Glomerular visceral epithelial cell (primary cell): ENCODE measurements at regions not wholly inside any gene's neighbourhood (a gene's known extent, or its start where the extent isn't known, plus 50 kb on each side); places are given as distances from the start of the nearest gene placed in this dataset.
"Not testable (repeated sequence)": the region's sequence is repeated elsewhere in the genome, so short reads cannot be mapped to it uniquely, and the experiment has no call there.

ENCODE experiments used
- DNase-seq: peaks from one replicate; pipeline ENCODE4 v3.0.0-alpha.2; 2016; ENCODE audit errors: extremely low spot score

GRCh38 chr18:67010919-67011318 lies 407.0 kb upstream of the CDH19 start:
- peak; percentile 3 for DNase-seq

DNA sequence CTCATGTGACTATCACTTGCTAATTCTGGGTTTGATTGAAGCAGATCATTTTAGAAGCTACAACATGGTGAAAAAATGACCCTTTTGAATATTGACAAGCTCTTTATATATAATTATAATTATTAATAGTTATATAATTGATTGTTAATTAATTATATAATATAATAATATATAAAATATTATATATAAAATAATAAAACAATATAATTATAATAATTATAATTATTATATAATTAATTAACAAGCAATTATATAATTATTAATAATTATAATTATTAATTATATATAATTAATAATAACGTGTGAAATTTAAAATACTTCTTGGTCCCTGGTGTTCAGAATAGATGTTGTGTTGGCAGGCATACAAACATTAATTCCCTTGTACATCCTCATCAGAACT lies 404.1 kb upstream of the CDH19 start:
- DNase-seq, result no peak

- no peak for DNase-seq
Observed at GRCh38 chr18:67007085-67007484, 403.2 kb upstream of the CDH19 start.

GRCh38 chr18:67001052-67001451 lies 397.2 kb upstream of the CDH19 start:
- DNase-seq, result no peak

DNA sequence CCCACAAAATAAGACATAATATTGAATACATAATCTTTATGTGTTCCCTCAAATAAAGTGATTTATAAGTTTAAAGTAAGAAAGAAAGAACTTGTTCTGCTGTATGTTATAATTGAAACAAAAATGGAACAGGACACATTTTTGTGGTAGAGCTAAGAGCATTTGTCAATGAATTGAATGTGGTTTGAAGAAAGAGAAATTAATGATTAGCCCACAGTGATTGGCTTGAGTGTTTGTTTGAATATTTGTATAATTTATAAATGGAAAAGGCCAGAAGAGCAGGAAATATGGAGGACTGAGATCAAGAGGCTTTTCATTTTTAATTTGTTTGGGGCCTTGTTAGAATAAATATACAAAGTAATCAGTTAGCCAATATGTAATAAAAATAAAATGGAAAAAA lies 395.1 kb upstream of the CDH19 start:
- no peak for DNase-seq

DNA sequence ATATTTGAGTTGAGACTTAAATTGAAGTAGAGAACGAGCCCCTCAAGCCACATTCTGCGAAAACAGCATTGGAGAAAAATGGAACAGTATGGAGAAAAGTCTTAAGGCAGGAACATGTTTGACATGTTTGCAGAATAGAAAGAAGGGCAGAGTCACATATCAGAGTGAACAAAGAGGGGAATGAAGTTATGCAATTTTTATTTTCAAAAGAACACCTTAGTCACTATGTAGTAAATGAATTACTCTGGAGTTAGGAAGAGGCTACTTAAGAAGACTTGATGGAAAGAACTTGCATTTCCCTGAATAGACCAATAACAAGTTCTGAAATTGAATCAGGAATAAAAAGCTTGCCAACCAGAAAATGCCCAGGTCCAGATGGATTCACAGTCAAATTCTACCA lies 391.4 kb upstream of the CDH19 start:
- no peak for DNase-seq

DNA sequence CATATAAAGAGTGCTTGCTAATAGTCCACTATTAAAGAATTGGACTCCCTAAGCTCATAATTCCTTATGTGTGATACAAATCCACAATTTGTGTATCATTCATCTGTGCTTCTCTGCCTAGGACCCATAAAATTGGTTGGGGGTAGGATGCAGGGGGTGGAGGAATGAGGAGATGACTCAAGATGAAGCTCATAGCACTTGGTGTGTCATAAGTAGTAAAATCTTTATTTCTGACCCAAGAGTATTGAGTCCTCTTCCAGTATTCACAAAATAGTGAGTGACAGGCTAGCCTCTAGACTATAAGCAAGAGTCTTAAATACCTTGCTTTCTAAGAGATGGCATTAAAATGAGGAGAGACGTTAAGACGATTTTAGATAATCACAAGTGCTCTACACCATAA lies 390.9 kb upstream of the CDH19 start:
- no peak for DNase-seq

- peak; percentile 62 for DNase-seq
Observed at GRCh38 chr18:66993492-66993891, 389.6 kb upstream of the CDH19 start.

DNA sequence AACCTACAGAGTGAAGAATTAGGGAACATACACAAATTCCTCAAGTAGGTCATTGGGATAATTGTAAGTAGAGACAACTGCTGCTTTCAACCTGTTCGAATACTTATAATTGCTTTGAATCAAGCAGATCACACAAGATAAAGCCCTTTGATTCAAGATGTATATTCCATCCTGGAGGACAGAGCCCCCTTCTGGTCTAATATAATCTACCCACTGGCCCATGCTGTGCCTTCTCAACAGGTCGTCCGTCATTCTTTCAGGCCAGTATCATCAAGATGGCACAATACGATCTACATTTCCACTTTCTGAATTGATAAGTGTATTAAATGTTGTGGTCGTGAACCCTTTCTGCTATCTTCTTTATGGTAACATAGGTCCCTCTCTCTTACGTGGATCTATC lies 387.0 kb upstream of the CDH19 start:
- DNase-seq, result no peak

- DNase-seq, result no peak
Observed at GRCh38 chr18:66979009-66979408, 375.1 kb upstream of the CDH19 start.

GRCh38 chr18:66972681-66973080 lies 368.8 kb upstream of the CDH19 start:
- DNase-seq, result no peak

GRCh38 chr18:66971960-66972359 lies 368.1 kb upstream of the CDH19 start:
- no peak for DNase-seq

GRCh38 chr18:66966171-66966570 lies 362.3 kb upstream of the CDH19 start:
- DNase-seq, result no peak

- no peak for DNase-seq
Observed at GRCh38 chr18:66958309-66958708, 354.4 kb upstream of the CDH19 start.

- DNase-seq, result no peak
Observed at GRCh38 chr18:66951750-66952149, 347.9 kb upstream of the CDH19 start.

DNA sequence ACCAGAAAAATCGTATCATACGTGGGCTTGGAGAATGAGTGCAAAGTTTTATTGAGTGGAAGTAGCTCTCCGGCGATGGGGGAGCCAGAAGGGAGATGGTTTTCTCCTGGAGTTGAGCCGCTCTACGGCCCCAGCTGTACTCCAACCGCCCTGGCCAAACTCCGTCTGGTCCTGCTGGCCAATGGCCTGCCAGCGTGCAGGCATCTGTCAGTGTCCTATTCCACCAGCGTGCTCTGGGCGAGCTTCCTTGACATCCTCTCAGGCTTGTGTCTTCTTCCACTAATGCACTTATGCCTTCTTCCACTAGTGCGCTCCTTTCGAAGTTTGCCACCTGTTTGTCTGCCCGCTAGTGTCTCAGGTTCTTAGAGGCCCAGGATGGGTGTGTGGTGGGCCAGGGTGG lies 345.5 kb upstream of the CDH19 start:
- no peak for DNase-seq

GRCh38 chr18:66937546-66937945 lies 333.7 kb upstream of the CDH19 start:
- no peak for DNase-seq

DNA sequence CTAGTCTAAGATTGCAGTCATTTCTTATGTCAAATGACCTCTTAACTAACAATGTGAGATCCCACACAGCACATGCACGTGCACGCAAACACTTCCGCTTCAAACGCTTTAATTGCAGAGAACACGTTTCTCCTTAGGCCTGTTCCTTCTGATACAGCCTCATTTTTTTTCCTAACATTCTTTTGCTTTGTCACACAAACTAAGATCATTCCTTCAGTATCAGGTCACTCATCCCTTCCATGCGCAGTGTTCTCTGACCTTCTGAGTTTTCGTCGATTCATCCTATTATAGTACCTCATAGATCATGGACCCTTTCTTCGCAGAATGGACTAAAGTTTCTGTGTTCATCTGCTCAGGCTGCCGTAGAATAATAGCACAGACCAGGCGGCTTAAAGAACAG lies 327.1 kb upstream of the CDH19 start:
- no peak for DNase-seq

GRCh38 chr18:66916834-66917233 lies 312.9 kb upstream of the CDH19 start:
- DNase-seq, result no peak

DNA sequence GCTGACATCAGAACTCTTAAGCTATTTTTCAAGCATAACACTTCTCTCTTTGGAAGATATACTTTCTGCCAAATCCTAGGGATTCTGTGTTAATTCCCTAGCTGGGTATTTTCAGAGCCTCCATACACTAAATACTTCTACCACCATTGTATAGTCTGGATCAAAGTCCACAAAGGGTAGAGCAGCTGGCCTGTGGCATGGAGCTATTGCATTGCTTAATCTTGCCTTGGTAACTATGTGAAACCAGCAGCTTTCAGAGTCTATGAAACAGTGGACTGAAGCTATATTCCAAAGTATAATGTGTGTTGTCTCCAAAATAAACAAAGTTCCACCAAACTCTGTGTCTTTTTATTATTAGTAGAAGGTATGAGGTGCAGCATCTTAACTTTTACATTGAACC lies 296.9 kb upstream of the CDH19 start:
- DNase-seq, result no peak

DNA sequence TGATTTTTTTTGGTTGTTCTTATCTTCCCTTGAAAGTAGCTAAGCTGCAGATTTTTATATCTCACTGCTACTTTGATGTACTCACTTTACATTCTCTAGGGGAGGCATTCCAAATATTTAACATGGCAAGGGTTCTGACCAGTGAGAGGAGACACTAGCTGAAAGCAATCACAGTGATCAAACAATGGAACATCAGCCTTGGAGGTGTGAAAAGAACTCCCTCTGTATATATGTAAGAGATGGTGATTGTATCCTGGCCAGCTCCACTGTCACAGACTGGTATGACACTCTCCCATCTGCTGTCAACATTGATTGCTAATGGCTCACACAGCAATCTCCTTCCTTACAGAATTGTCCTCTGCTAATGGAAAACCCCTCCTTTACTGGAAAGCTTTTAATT lies 291.7 kb upstream of the CDH19 start:
- no peak for DNase-seq

GRCh38 chr18:66894851-66895250 lies 291.0 kb upstream of the CDH19 start:
- DNase-seq, result no peak

DNA sequence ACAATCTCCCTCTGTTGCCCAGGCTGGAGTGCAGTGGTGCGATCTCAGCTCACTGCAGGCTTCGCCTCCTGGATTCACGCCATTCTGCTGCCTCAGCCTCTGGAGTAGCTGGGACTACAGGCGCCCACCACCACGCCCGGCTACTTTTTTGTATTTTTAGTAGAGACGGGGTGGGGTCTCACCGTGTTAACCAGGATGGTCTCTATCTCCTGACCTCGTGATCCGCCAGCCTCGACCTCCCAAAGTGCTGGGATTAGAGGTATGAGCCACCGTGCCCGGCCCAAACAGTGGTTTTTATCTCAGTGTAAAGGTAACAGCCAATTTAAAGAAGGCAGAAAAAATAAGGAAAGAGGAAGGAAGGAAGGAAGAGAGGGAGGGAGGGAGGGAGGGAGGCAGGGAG lies 288.5 kb upstream of the CDH19 start:
- DNase-seq, result not testable (repeated sequence)

GRCh38 chr18:66874812-66875474 lies 271.1 kb upstream of the CDH19 start:
- DNase-seq, result no peak
